GM12878 (cell line): ENCODE measurements at regions not wholly inside any gene's neighbourhood (a gene's known extent, or its start where the extent isn't known, plus 50 kb on each side); places are given as distances from the start of the nearest gene placed in this dataset.

ENCODE experiments used
- ATAC-seq: fragments of 200-7000 bp; cut with Tn5 transposase; 3 replicates; pipeline ENCODE4 v1.9.1; 2020; ENCODE audit warnings: mild to moderate bottlenecking, moderate library complexity
- BruUV-seq: library from RNA; stranded (reverse); fragments of 400-500 nt; replicated peaks from 2 replicates; lab custom pipeline; 2021; lab: Mats Ljungman, UMichigan
- CTCF ChIA-PET: fragments of 300-600 bp; sonication (Branson Sonifier 250); formaldehyde crosslinking; extraction: SDS; loops from one replicate; lab custom pipeline; 2021; ENCODE audit warnings: inconsistent platforms; lab: Yijun Ruan, JAX
- POLR2A ChIA-PET: fragments of 350-600 bp; formaldehyde crosslinking; extraction: SDS; loops from one replicate; lab custom pipeline; 2021; ENCODE audit warnings: inconsistent platforms; lab: Charles Lee
- RAD21 ChIA-PET: fragments of 300-600 bp; sonication (Branson Sonifier 250); formaldehyde crosslinking; loops from one replicate; lab custom pipeline; 2023; ENCODE audit warnings: antibody characterized with exemption; ENCODE audit not compliant: unreplicated experiment; lab: Charles Lee
- SMC1A ChIA-PET: fragments of 300-600 bp; sonication (Branson Sonifier 250); formaldehyde crosslinking; loops from one replicate; lab custom pipeline; 2023; ENCODE audit not compliant: unreplicated experiment, uncharacterized antibody; lab: Charles Lee
- DNase-seq: peaks from one replicate; pipeline ENCODE4 v3.0.0-alpha.2; 2011; ENCODE audit warnings: low read depth, low spot score
- FAIRE-seq: peaks from 3 replicates; lab custom pipeline; 2011; peaks lifted over from hg19 to GRCh38; lab: Jason Lieb, UNC
- H2AFZ ChIP-seq: 2 replicates; pipeline ENCODE4 v1.6.0; 2011; ENCODE audit warnings: low read depth, low read length, control low read depth; ENCODE audit not compliant: control insufficient read depth
- H3K27ac ChIP-seq: 2 replicates; pipeline ENCODE4 v1.5.1; 2011; ENCODE audit warnings: control low read depth; ENCODE audit not compliant: control insufficient read depth, insufficient read depth
- H3K27me3 ChIP-seq, 2 experiments: replicated peaks in 1 of 2; 2 replicates each; pipeline versions ENCODE4 v1.6.0 to v1.6.1; 2011; ENCODE audit warnings: low read length in 1 of 2; ENCODE audit not compliant: control insufficient read depth in 2 of 2, insufficient read depth in 2 of 2
- H3K36me3 ChIP-seq, 2 experiments: 2 replicates each; pipeline ENCODE4 v1.5.1; 2011; ENCODE audit warnings: low read length in 1 of 2; ENCODE audit not compliant: control insufficient read depth in 2 of 2, insufficient read depth in 2 of 2
- H3K4me1 ChIP-seq: 2 replicates; pipeline ENCODE4 v1.6.1; 2011; ENCODE audit warnings: mild to moderate bottlenecking, low read length, moderate library complexity, mixed read lengths; ENCODE audit not compliant: control insufficient read depth, insufficient read depth
- H3K4me2 ChIP-seq: 2 replicates; pipeline ENCODE4 v1.6.0; 2011; ENCODE audit warnings: control low read depth; ENCODE audit not compliant: control insufficient read depth, insufficient read depth
- H3K4me3 ChIP-seq: fragments of 200-600 bp; sonication (generic); 2 replicates; pipeline ENCODE4 v1.5.1; 2016
- H3K79me2 ChIP-seq: 2 replicates; pipeline ENCODE4 v1.6.0; 2011; ENCODE audit warnings: low read length; ENCODE audit not compliant: control insufficient read depth, insufficient read depth
- H3K9ac ChIP-seq: 2 replicates; pipeline ENCODE4 v1.8.0; 2011; ENCODE audit warnings: low read length, control low read depth, mixed read lengths; ENCODE audit not compliant: control insufficient read depth, insufficient read depth
- H3K9me3 ChIP-seq: replicated peaks from 3 replicates; pipeline ENCODE4 v1.5.1; 2011; ENCODE audit warnings: mild to moderate bottlenecking, low read length; ENCODE audit not compliant: control insufficient read depth, insufficient read depth
- H4K20me1 ChIP-seq: 2 replicates; pipeline ENCODE4 v1.6.0; 2011; ENCODE audit not compliant: control insufficient read depth, insufficient read depth
- CBX5 ChIP-seq: sonication (generic); IDR thresholded peaks from 2 replicates; pipeline ENCODE4 v1.6.1; 2016; ENCODE audit warnings: low read depth, moderate library complexity, mild to moderate bottlenecking, inconsistent platforms
- CREB1 ChIP-seq: IDR thresholded peaks from 2 replicates; pipeline ENCODE4 v1.6.1; 2012; ENCODE audit warnings: low read depth, mild to moderate bottlenecking, inconsistent platforms
- FOXK2 ChIP-seq: fragments of 450-650 bp; IDR thresholded peaks from 2 replicates; pipeline ENCODE4 v1.6.1; 2017; ENCODE audit warnings: mild to moderate bottlenecking, moderate library complexity
- IRF4 ChIP-seq: IDR thresholded peaks from 2 replicates; pipeline ENCODE4 v1.6.1; 2011; ENCODE audit warnings: low read depth, low read length
- JUNB ChIP-seq: IDR thresholded peaks from 2 replicates; pipeline ENCODE4 v1.6.1; 2016; ENCODE audit warnings: antibody characterized with exemption, mild to moderate bottlenecking
- SMC3 ChIP-seq: IDR thresholded peaks from 2 replicates; pipeline ENCODE4 v1.6.1; 2011; ENCODE audit warnings: low read length, improper control_type of control experiment, borderline replicate concordance
- TARDBP ChIP-seq: IDR thresholded peaks from 2 replicates; pipeline ENCODE4 v1.6.1; 2016; ENCODE audit warnings: borderline replicate concordance
- WRNIP1 ChIP-seq: IDR thresholded peaks from 2 replicates; pipeline ENCODE4 v1.6.1; 2011; ENCODE audit warnings: low read depth, low read length, improper control_type of control experiment, borderline replicate concordance
- ZNF207 ChIP-seq: fragments of 450-650 bp; IDR thresholded peaks from 2 replicates; pipeline ENCODE4 v1.6.1; 2014; ENCODE audit warnings: antibody characterized with exemption, mild to moderate bottlenecking, borderline replicate concordance
- WGBS: methylation state at CpG from one replicate; pipeline ENCODE4 v1.1.6; 2016; ENCODE audit warnings: low lambda C conversion rate; ENCODE audit not compliant: insufficient replicate concordance, insufficient coverage; ENCODE audit errors: missing lambda C conversion rate; 5-methylcytosine and 5-hydroxymethylcytosine counted together
- in situ Hi-C: fragments of 300-500 bp; cut with MboI; formaldehyde crosslinking; loops from 9 replicates; pipeline ENCODE4 v1.14.3; 2018; ENCODE audit warnings: mixed read lengths
- intact Hi-C: fragments of 100-400 bp; cut with micrococcal nuclease; formaldehyde crosslinking; loops from one replicate; pipeline ENCODE4 v1.14.2; 2022; ENCODE audit not compliant: unreplicated experiment
- TF ChIP-seq, protein P1 (sequence below), 3 experiments: IDR thresholded peaks in 2 of 3; conservative IDR thresholded peaks in 1 of 3; 2 replicates each; pipeline ENCODE4 v1.5.1; 2011; ENCODE audit warnings: low read depth in 3 of 3, low read length in 3 of 3, mild to moderate bottlenecking in 3 of 3, control low read depth in 2 of 3, moderate library complexity in 2 of 3, inconsistent platforms in 1 of 3, mixed read lengths in 1 of 3; ENCODE audit not compliant: control insufficient read depth in 2 of 3, insufficient read depth in 1 of 3; ENCODE audit errors: extremely low read depth in 1 of 3
- TF ChIP-seq, protein P2 (sequence below): fragments of 450-650 bp; IDR thresholded peaks from 2 replicates; pipeline ENCODE4 v1.6.1; 2016; ENCODE audit warnings: mild to moderate bottlenecking
- TF ChIP-seq, protein P3 (sequence below): IDR thresholded peaks from 2 replicates; pipeline ENCODE4 v1.6.1; 2012; ENCODE audit warnings: low read depth, low read length, improper control_type of control experiment
- TF ChIP-seq, protein P4 (sequence below): fragments of 450-650 bp; IDR thresholded peaks from 2 replicates; pipeline ENCODE4 v1.6.1; 2017; ENCODE audit warnings: mild to moderate bottlenecking
- TF ChIP-seq, protein P5 (sequence below): fragments of 450-650 bp; IDR thresholded peaks from 2 replicates; pipeline ENCODE4 v1.6.1; 2016; ENCODE audit warnings: mild to moderate bottlenecking

DNA sequence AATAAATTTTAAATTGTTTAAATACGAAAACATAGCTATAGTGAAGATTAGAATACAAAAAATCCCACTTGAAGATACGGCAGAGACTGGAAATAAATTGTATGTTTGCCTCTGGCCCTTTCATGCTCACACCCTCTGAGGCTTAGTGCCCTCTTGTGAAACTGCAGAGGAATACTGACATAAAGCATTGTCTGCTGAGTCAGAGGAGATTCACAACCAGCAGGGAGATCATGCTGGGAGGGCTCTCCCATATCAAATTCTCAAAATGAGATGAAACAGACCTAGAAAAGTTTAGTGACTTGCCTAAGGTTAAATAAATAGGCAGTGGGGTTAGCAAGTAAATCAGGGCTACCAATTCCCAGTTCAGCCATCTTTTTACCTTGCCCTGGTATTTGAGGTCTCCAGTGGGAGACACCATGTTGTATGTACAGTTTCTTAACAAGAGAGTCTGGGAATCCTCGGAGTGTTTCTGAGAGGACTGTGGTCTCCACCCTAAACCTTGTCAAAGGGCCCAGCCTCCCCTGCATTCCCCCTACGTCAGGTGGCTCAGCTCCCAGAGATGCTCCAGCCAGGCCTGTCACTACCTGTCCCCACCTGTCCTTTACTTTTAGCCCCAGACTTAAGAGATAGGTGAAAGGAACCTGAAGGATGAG, 581.4 kb upstream of the DIPK2B start (continued):
- TF ChIP-seq, protein P1, sequence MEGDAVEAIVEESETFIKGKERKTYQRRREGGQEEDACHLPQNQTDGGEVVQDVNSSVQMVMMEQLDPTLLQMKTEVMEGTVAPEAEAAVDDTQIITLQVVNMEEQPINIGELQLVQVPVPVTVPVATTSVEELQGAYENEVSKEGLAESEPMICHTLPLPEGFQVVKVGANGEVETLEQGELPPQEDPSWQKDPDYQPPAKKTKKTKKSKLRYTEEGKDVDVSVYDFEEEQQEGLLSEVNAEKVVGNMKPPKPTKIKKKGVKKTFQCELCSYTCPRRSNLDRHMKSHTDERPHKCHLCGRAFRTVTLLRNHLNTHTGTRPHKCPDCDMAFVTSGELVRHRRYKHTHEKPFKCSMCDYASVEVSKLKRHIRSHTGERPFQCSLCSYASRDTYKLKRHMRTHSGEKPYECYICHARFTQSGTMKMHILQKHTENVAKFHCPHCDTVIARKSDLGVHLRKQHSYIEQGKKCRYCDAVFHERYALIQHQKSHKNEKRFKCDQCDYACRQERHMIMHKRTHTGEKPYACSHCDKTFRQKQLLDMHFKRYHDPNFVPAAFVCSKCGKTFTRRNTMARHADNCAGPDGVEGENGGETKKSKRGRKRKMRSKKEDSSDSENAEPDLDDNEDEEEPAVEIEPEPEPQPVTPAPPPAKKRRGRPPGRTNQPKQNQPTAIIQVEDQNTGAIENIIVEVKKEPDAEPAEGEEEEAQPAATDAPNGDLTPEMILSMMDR (IDR thresholded peaks at IDR 0.05 in 2 of 3, conservative IDR thresholded peaks at IDR 0.05 in 1 of 3; ENCODE audit: control insufficient read depth in 2 of 3, extremely low read depth in 1 of 3, insufficient read depth in 1 of 3, low read depth in 3 of 3, low read length in 3 of 3) = peak in 2 of 3 experiments; percentile 12 to 37; a peak in 3 of 6 replicates
- TF ChIP-seq, protein P2, sequence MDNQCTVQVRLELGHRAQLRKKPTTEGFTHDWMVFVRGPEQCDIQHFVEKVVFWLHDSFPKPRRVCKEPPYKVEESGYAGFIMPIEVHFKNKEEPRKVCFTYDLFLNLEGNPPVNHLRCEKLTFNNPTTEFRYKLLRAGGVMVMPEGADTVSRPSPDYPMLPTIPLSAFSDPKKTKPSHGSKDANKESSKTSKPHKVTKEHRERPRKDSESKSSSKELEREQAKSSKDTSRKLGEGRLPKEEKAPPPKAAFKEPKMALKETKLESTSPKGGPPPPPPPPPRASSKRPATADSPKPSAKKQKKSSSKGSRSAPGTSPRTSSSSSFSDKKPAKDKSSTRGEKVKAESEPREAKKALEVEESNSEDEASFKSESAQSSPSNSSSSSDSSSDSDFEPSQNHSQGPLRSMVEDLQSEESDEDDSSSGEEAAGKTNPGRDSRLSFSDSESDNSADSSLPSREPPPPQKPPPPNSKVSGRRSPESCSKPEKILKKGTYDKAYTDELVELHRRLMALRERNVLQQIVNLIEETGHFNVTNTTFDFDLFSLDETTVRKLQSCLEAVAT = no peak
- TF ChIP-seq ZNF207 (no peak), WRNIP1 (no peak)
- TF ChIP-seq, protein P3, sequence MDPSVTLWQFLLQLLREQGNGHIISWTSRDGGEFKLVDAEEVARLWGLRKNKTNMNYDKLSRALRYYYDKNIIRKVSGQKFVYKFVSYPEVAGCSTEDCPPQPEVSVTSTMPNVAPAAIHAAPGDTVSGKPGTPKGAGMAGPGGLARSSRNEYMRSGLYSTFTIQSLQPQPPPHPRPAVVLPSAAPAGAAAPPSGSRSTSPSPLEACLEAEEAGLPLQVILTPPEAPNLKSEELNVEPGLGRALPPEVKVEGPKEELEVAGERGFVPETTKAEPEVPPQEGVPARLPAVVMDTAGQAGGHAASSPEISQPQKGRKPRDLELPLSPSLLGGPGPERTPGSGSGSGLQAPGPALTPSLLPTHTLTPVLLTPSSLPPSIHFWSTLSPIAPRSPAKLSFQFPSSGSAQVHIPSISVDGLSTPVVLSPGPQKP = no peak

DNA sequence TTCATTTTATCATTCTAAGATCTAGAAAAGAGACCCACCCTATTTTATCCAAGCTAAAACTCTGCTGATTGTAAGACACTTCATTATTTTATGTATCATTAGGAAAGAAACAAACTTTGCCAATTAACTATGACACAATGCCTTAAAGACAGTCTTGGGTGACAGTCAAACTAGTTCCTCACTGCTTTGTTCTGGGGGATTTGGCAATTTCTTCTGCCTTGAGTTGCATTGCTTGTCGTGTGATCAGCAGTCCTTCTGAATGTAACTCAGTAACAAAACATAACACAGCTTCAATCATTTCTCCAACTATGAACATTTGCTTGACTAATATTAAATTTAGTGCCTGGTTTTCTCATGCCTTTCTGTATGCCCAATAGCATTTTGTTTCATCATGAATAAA, 577.9 kb upstream of the DIPK2B start:
- H3K36me3 ChIP-seq = no peaks in the 10 kb centered on the region
- DNase-seq (no peak), ATAC-seq (no peak), FAIRE-seq (no peak)
- no peak overlapping the region for H3K27ac ChIP-seq
- no peak overlapping the region for H2AFZ ChIP-seq
- no peaks in the 10 kb centered on the region for H3K79me2 ChIP-seq
- BruUV-seq = no TSS peak
- no peak overlapping the region for H3K9ac ChIP-seq
- ChIA-PET SMC1A (interaction anchor here (1.3 to 1.9 kb wide), 2 partner anchors 10 to 264 kb away, joined by 3 to 4 read pairs; no protein-coding TSS in a partner anchor), CTCF (interaction anchor here (0.5 kb wide), 1 partner anchor 781 kb away, joined by 3 read pairs; no protein-coding TSS in a partner anchor), POLR2A (no interaction called here), RAD21 (no interaction called here)
- H3K27me3 ChIP-seq = no peaks in the 10 kb centered on the region; a peak in 1 of 4 replicates
- WGBS = 78% methylated on average over 1 of the region's 1 CpG
- intact Hi-C loops (no loop called here), in situ Hi-C loops (no loop called here)
- H3K4me1 ChIP-seq = no peaks in the 10 kb centered on the region
- H3K4me2 ChIP-seq = no peak overlapping the region
- H4K20me1 ChIP-seq = no peaks in the 10 kb centered on the region
- H3K9me3 ChIP-seq = no peaks in the 10 kb centered on the region
- H3K4me3 ChIP-seq = no peak overlapping the region
- TF ChIP-seq, protein P4, sequence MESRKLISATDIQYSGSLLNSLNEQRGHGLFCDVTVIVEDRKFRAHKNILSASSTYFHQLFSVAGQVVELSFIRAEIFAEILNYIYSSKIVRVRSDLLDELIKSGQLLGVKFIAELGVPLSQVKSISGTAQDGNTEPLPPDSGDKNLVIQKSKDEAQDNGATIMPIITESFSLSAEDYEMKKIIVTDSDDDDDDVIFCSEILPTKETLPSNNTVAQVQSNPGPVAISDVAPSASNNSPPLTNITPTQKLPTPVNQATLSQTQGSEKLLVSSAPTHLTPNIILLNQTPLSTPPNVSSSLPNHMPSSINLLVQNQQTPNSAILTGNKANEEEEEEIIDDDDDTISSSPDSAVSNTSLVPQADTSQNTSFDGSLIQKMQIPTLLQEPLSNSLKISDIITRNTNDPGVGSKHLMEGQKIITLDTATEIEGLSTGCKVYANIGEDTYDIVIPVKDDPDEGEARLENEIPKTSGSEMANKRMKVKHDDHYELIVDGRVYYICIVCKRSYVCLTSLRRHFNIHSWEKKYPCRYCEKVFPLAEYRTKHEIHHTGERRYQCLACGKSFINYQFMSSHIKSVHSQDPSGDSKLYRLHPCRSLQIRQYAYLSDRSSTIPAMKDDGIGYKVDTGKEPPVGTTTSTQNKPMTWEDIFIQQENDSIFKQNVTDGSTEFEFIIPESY = no peak
- TF ChIP-seq FOXK2 (no peak), IRF4 (no peak), CREB1 (no peak), TARDBP (no peak), SMC3 (no peak), JUNB (no peak), CBX5 (no peak)
- TF ChIP-seq, protein P5, sequence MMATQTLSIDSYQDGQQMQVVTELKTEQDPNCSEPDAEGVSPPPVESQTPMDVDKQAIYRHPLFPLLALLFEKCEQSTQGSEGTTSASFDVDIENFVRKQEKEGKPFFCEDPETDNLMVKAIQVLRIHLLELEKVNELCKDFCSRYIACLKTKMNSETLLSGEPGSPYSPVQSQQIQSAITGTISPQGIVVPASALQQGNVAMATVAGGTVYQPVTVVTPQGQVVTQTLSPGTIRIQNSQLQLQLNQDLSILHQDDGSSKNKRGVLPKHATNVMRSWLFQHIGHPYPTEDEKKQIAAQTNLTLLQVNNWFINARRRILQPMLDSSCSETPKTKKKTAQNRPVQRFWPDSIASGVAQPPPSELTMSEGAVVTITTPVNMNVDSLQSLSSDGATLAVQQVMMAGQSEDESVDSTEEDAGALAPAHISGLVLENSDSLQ = no peak
